ENCODE measurements at regions not wholly inside any gene's neighbourhood (a gene's known extent, or its start where the extent isn't known, plus 50 kb on each side); places are given as distances from the start of the nearest gene placed in this dataset.

DNA sequence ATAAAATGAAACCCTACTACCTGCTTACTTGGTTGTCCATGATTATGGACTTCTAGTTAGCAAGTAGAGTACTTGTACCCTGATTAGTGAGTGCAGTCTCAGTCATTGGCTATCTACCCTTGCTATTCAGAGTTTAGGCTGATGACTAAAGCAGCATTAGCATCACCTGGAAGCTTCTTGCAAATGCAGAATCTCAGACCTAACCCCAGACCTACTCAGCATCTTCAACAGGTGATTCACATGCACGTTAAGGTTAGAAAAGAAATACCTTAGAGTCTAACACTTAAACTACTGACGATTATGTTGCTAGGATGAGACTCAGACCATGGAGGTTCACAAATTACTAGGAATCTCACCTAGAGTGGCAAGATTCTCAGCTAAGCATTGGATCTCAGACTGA is 399.9 kb upstream of the FANCL start:
- no peak overlapping the region for H2BK120ac ChIP-seq (replicated peaks; ENCODE audit: low read depth, low read length)

More for the DNA sequence above, 399.9 kb upstream of the FANCL start:
- H3K79me2 ChIP-seq (ENCODE audit: control insufficient read depth in 1 of 2, insufficient read depth in 2 of 2, low read length in 2 of 2) = no peaks in the 10 kb centered on the region
- no peak overlapping the region for H3K9ac ChIP-seq (replicated peaks in 1 of 4; ENCODE audit: extremely low read depth in 1 of 4, low read depth in 3 of 4, low read length in 3 of 4)
- no peak overlapping the region for H4K8ac ChIP-seq (ENCODE audit: extremely low read depth, insufficient read depth, low read length)
- no peaks in the 10 kb centered on the region for H3K36me3 ChIP-seq (ENCODE audit: control insufficient read depth in 2 of 4, insufficient read depth in 4 of 4, low read length in 3 of 4)
- no peaks in the 10 kb centered on the region for H3K27me3 ChIP-seq (replicated peaks in 1 of 4; ENCODE audit: control insufficient read depth in 3 of 4, extremely low read depth in 1 of 4, insufficient read depth in 3 of 4, low read length in 3 of 4)
- no peaks in the 10 kb centered on the region for H3K9me3 ChIP-seq (ENCODE audit: insufficient read depth in 2 of 2, low read depth in 1 of 2, low read length in 1 of 2)
- H3K4me1 ChIP-seq (replicated peaks in 1 of 4; ENCODE audit: control insufficient read depth in 3 of 4, insufficient read depth in 4 of 4, low read length in 3 of 4) = peaks cover 0 to 9% (median 5%) of the 10 kb centered on the region in 4 experiments; a peak in 5 of 7 replicates
- FAIRE-seq = peak; percentile 66
- no peak overlapping the region for H3K4me3 ChIP-seq (ENCODE audit: extremely low read depth in 1 of 4, insufficient read depth in 2 of 4, low read depth in 3 of 4, low read length in 4 of 4)
- no peak overlapping the region for H4K5ac ChIP-seq (ENCODE audit: insufficient read length, low read depth, low read length)
- H3K4me2 ChIP-seq (ENCODE audit: insufficient read depth in 1 of 2, low read depth in 2 of 2, low read length in 2 of 2) = no peak overlapping the region
- no peaks in the 10 kb centered on the region for H4K20me1 ChIP-seq (replicated peaks in 1 of 2; ENCODE audit: control insufficient read depth in 1 of 2, insufficient read depth in 2 of 2, low read length in 2 of 2)
- no peak overlapping the region for H3K4ac ChIP-seq (replicated peaks; ENCODE audit: insufficient read length, low read depth, low read length)
- no peak overlapping the region for H2AFZ ChIP-seq (ENCODE audit: low read length)
- TF ChIP-seq BACH1 (IDR thresholded peaks at IDR 0.05; ENCODE audit: low read length) (no peak), BCL11A (IDR thresholded peaks at IDR 0.05; ENCODE audit: low read depth in 2 of 2, low read length in 2 of 2) (no peak), CBX8 (IDR thresholded peaks at IDR 0.05; ENCODE audit: borderline replicate concordance, low read depth, low read length) (no peak), CHD1 (IDR thresholded peaks at IDR 0.05; ENCODE audit: low read depth, low read length) (no peak), HDAC6 (IDR thresholded peaks at IDR 0.05; ENCODE audit: low read depth, low read length) (no peak), ZNF274 (IDR thresholded peaks at IDR 0.05; ENCODE audit: borderline replicate concordance, extremely low read depth, low read length) (no peak), BRCA1 (IDR thresholded peaks at IDR 0.05; ENCODE audit: low read depth, low read length) (no peak), JUND (IDR thresholded peaks at IDR 0.05; ENCODE audit: low read length) (no peak), NRF1 (IDR thresholded peaks at IDR 0.05; ENCODE audit: low read depth, low read length) (no peak), NANOG (IDR thresholded peaks at IDR 0.05; ENCODE audit: insufficient read depth, low read depth, low read length, poor library complexity, severe bottlenecking) (no peak), MAFK (IDR thresholded peaks at IDR 0.05; ENCODE audit: low read depth, low read length) (no peak), HDAC2 (IDR thresholded peaks at IDR 0.05; ENCODE audit: borderline replicate concordance in 1 of 2, low read depth in 2 of 2, low read length in 2 of 2) (no peak)
- 61% methylated on average over 2 of the region's 2 CpGs; no CpG with 5 or more reads in 1 of the 2 experiments for WGBS, 2 experiments (ENCODE audit: extremely low coverage in 1 of 2, insufficient coverage in 1 of 2, insufficient read length in 1 of 2, insufficient replicate concordance in 2 of 2, low coverage in 1 of 2, low lambda C conversion rate in 2 of 2, missing lambda C conversion rate in 1 of 2)
- H3K79me1 ChIP-seq (ENCODE audit: low read depth, low read length) = no peaks in the 10 kb centered on the region
- H3K18ac ChIP-seq (ENCODE audit: extremely low read depth, low read length) = no peak overlapping the region
- H3K56ac ChIP-seq (replicated peaks; ENCODE audit: insufficient read length, low read depth, low read length) = no peak overlapping the region
- CTCF ChIA-PET (ENCODE audit: partially characterized antibody) = no interaction called here
- no peak overlapping the region for H4K91ac ChIP-seq (replicated peaks; ENCODE audit: insufficient read length, low read length)
- no peak overlapping the region for H2BK15ac ChIP-seq (ENCODE audit: low read length)
- POLR2A ChIA-PET (ENCODE audit: partially characterized antibody) = interaction anchor here (1.4 kb wide), 1 partner anchor 11 kb away, joined by 3 read pairs; no protein-coding TSS in a partner anchor
- no peak overlapping the region for H2BK20ac ChIP-seq (ENCODE audit: low read length)
- no peak overlapping the region for H2BK5ac ChIP-seq (ENCODE audit: low read depth, low read length)
- H2BK12ac ChIP-seq (ENCODE audit: low read depth, low read length) = no peak overlapping the region
- no peak for DNase-seq (ENCODE audit: low read depth in 1 of 2, low spot score in 2 of 2)
- no peak overlapping the region for H3K23ac ChIP-seq (ENCODE audit: insufficient read length)
- no peak overlapping the region for H3K14ac ChIP-seq (ENCODE audit: insufficient read length)
- no peak overlapping the region for H2AK5ac ChIP-seq (ENCODE audit: low read depth, low read length)
- H3K23me2 ChIP-seq (ENCODE audit: low read depth, low read length) = no peaks in the 10 kb centered on the region
- no peak overlapping the region for H3K27ac ChIP-seq (ENCODE audit: low read depth, low read length)
